Skin epidermis (tissue), 12 donors: ENCODE measurements at regions not wholly inside any gene's neighbourhood (a gene's known extent, or its start where the extent isn't known, plus 50 kb on each side); places are given as distances from the start of the nearest gene placed in this dataset.

Experiments
- H3K27ac ChIP-seq, 21 experiments: fragments of 200-600 bp; sonication (generic) in 11 of 21; one replicate each; pipeline ENCODE4 v1.5.0; 2020; ENCODE audit warnings: mild to moderate bottlenecking in 3 of 21, inconsistent platforms in 2 of 21, moderate library complexity in 2 of 21
- H3K4me3 ChIP-seq, 7 experiments: fragments of 200-600 bp; sonication (generic) in 2 of 7; one replicate each; pipeline ENCODE4 v1.5.0; 2020; ENCODE audit warnings: inconsistent platforms in 2 of 7, mild to moderate bottlenecking in 2 of 7, moderate library complexity in 1 of 7

- no peak overlapping the region for H3K4me3 ChIP-seq
- no peak overlapping the region for H3K27ac ChIP-seq
Observed at GRCh38 chr5:26295541-26295940, 742.8 kb downstream of the CDH9 start.

GRCh38 chr5:26282190-26282589 lies 756.2 kb downstream of the CDH9 start:
- Histone ChIP-seq H3K4me3 (no peak overlapping the region), H3K27ac (no peak overlapping the region)

DNA sequence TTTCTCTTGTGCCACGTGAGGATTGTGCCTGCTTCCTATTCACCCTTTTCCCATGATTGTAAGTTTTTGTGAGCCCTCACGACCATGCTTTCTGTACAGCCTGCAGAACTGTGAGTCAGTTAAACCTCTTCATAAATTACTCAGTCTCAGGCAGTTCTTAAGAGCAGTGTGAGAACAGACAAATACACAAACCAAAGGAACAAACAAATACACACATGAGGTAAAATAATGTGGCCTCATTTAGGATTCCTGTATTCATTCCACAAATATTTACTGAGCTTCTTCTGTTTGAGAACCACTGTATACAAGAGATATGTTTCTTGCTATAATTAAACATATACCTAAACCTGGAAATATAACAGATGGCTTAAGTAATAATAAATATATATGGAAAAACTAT lies 760.3 kb downstream of the CDH9 start:
- no peak overlapping the region for H3K27ac ChIP-seq
- no peak overlapping the region for H3K4me3 ChIP-seq

- no peak overlapping the region for H3K4me3 ChIP-seq
- H3K27ac ChIP-seq, result no peak overlapping the region
Observed at GRCh38 chr5:26259081-26259480, 779.3 kb downstream of the CDH9 start.

DNA sequence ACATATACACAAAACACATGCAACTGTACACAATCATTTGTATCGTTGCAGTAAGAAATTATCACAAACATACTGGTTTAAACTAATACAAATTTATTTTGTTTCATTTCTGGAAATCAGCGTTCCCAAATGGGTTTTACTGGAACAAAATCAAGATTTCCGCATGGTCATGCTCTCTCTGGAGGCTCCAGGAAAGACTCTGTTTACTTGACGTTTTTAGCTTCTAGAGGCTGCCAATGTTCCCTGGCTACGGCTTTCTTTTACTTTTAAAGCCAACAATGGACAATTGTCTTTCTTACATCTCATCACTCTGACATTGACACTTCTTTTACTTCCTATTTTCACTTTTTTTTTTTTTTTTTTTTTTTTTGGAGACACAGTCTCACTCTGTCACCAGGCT lies 793.1 kb downstream of the CDH9 start:
- H3K4me3 ChIP-seq, result no peak overlapping the region

DNA sequence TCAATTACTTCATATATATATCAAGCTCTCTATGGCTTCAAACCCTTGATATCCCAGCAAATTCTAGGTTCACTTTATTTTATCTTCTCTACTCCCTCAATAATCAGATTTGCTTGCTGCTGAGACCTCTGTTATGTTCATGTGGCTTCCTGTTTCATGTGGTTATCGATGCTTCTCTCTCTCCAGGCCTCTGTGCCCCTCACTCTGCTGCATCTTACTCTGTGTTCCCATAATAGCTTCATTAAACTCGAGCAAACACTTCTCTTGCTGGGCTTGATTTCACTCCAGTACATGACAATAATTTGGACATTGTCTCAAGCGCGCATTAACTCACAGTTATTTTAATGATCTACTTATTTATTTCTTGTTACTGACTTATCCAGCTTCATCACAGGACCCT lies 798.8 kb downstream of the CDH9 start:
- Histone ChIP-seq H3K27ac (no peak overlapping the region), H3K4me3 (no peak overlapping the region)

More for the DNA sequence above, 793.1 kb downstream of the CDH9 start:
- H3K27ac ChIP-seq, result peak overlapping the region in 1 of 21 experiments; percentile 10

- no peak overlapping the region for H3K4me3 ChIP-seq
- H3K27ac ChIP-seq, result no peak overlapping the region
Observed at GRCh38 chr5:26237489-26237888, 800.9 kb downstream of the CDH9 start.

DNA sequence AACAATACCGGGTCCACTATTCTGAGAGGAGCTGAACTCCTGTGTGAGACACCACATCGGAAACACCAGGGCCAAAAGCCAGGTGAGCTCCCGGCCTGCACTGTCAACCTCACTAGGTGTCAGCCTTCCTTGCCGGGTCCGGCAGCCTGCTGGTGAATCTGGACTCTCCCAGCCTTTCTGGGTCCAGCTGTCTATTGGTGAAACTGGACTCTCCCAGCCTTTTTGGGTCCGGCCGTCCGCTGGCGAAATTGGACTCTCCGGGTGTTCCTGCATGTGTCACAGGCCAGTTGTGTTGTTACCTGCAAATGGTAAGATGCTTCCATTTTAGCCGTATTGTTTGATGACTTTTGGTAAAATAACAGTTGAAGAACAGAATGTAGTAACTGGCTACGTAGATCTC lies 801.5 kb downstream of the CDH9 start:
- no peak overlapping the region for H3K27ac ChIP-seq
- H3K4me3 ChIP-seq, result no peak overlapping the region

DNA sequence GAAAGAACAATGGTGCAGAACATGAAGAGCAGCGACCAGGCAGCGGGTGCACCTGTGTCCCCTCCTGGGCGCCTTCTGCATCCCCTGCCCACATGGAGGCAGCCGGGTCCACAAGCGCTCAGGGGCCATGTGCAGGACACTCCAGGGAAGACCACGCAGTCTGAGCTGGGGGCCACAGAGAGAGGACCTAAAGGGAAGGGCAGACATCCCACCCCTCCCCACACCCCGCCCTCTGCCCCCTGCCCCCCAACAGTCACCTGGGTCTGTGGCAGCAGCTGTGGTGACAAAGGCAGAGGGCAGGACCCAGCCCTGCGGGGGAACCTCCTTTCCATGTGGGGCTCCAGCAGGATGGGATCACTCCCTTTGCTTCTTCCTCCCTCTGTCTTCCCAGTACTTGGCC lies 805.7 kb downstream of the CDH9 start:
- H3K27ac ChIP-seq, result no peak overlapping the region

DNA sequence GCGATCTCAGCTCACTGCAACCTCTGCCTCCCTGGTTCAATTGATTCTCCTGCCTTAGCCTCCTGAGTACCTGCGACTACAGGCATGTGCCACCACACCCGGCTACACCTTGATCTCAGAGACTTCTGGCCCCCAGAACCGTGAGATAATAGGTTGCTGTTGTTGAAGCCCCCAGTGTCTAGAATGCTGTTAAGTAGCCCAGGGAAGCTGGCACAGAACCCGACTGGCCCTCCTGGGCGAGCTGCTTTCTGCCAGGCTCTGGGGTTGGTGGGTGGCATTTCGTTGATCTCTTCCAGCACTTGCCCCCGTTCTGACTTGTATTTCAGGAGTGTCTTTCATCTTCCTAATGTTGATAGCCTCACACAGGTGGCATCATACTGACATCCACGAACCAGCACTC lies 807.1 kb downstream of the CDH9 start:
- H3K27ac ChIP-seq, result no peak overlapping the region
- no peak overlapping the region for H3K4me3 ChIP-seq

More for the DNA sequence above, 805.7 kb downstream of the CDH9 start:
- no peak overlapping the region for H3K4me3 ChIP-seq

- no peak overlapping the region for H3K27ac ChIP-seq
- no peak overlapping the region for H3K4me3 ChIP-seq
Observed at GRCh38 chr5:26229848-26230247, 808.5 kb downstream of the CDH9 start.

DNA sequence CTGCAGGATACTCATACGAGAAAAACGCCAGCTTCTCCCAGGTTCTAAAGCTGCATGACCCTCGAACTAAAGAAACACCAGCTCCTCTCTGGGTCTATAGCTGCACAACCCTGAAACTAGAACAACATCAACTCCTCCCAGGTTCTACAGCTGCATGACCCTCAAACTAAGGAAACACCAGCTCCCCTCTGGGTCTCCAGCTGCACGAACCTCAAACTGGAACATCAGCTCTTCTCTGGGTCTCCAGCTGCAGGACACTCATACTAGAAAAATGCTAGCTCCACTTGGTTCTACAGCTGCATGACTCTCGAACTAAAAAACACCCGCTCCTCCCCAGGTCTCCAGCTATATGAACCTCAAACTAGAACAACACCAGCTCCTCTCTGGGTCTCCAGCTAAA lies 811.1 kb downstream of the CDH9 start:
- no peak overlapping the region for H3K27ac ChIP-seq
- H3K4me3 ChIP-seq, result no peak overlapping the region

GRCh38 chr5:26205121-26205520 lies 833.3 kb downstream of the CDH9 start:
- Histone ChIP-seq H3K4me3 (no peak overlapping the region), H3K27ac (no peak overlapping the region)

GRCh38 chr5:26193626-26194025 lies 844.8 kb downstream of the CDH9 start:
- H3K4me3 ChIP-seq, result no peak overlapping the region
- H3K27ac ChIP-seq, result no peak overlapping the region

- Histone ChIP-seq H3K4me3 (no peak overlapping the region), H3K27ac (no peak overlapping the region)
Observed at GRCh38 chr5:26192486-26192885, 845.9 kb downstream of the CDH9 start.

DNA sequence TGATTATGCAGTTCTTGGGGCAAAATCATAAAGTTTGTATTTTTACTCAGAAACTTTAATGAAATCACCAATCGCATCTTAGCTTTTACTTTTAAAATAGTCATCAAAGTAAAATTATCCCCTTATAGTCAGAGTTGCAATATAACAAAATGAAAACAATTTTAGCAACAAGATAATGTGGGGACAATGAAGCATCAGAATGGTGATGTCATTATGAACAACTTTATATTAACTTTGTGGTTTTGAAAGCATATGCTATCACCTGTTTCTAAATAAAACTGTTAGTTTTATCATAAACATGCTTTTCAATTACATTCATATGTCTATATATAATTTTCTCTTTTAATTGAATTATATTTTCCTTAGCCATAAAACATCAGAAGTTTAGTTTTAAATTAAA lies 856.8 kb downstream of the CDH9 start:
- no peak overlapping the region for H3K4me3 ChIP-seq
- H3K27ac ChIP-seq, result no peak overlapping the region

DNA sequence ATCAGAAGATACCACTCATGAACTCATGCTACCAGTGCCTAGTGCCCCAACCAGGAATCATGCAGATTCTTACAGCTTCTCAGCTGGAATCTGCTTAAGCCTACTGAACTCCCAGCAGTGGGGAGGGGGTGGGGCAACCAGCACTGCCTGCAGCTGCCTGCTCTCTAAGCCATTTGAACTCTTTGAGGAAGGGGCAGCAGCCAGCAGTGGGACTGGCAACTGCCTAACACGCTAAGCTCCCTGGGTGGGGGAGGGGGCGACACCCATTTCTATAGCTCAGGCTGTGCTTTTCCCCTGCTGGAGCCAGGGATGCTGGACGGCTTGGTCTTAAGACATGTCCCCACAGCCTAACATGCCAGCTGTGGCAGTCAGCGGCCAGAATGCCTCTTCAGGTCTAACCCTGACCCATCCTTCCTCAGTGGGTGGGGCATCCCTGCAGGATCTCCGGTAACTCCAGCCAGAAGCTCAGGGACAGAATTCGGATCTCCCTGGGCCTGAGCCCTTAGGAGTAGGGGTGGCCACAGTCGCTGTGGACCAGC lies 889.7 kb downstream of the CDH9 start:
- no peak overlapping the region for H3K27ac ChIP-seq
- no peak overlapping the region for H3K4me3 ChIP-seq

GRCh38 chr5:26143259-26143658 lies 895.1 kb downstream of the CDH9 start:
- no peak overlapping the region for H3K4me3 ChIP-seq

DNA sequence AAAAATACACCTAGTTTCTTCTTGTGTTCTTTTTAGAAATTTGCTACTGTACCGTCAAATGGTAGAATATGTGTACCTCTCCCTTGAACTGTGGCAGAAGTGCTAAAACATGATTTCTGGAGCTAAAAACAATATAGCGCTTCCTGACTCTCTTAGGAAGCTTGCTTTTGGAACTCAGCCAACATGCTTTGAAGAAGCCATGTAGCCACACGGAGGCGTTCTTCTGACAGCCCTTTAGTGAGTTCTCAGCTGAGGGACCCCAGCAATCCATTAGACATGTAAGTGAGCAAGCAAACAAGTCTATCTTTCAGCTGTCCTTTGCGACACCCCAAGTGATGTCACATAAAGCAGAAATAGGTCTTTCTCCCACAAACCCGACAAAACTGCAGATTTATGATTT lies 917.0 kb downstream of the CDH9 start:
- no peak overlapping the region for H3K27ac ChIP-seq
- H3K4me3 ChIP-seq, result no peak overlapping the region

More at GRCh38 chr5:26143259-26143658, 895.1 kb downstream of the CDH9 start:
- no peak overlapping the region for H3K27ac ChIP-seq

GRCh38 chr5:26104175-26104574 lies 934.2 kb downstream of the CDH9 start:
- H3K4me3 ChIP-seq, result no peak overlapping the region
- no peak overlapping the region for H3K27ac ChIP-seq

DNA sequence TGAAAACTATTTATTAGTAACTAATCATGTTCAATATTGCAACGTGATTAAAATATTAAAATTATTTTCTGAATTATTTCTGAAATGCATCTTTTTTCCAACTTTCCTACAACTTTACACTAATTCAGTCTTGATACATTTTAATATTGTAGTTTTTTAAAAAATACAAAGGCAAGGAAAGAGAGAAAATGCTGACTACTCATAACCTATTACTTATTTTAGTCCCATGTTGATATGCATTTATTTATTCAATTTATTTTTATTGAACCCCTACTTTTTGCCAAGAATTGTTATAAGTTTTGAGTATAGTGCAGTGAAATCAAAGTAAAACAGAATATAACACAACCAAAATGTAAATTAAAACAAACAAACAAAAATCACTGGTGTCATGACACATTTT lies 978.2 kb downstream of the CDH9 start:
- Histone ChIP-seq H3K27ac (no peak overlapping the region), H3K4me3 (no peak overlapping the region)

GRCh38 chr5:26054594-26054993 lies 983.8 kb downstream of the CDH9 start:
- no peak overlapping the region for H3K27ac ChIP-seq
- H3K4me3 ChIP-seq, result no peak overlapping the region

DNA sequence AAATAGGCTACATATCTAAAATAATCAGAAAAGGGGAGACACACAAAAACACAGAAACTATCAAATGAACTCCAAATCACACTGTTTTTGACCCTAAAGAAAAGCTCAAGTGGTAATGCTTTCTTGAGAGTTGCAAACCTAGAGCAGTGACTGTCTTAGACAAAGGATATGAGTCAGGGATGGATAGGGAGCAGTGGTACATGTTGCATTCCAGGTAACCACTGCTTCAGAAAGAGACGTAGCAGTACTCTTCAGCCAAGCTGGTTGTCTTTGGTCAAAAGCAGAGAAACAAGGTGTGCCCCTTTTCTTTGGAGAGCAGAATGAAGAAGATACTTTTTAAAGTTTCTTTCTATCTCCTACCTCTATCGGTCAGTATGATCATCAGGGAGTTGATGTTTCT lies 1003.6 kb downstream of the CDH9 start:
- H3K4me3 ChIP-seq, result no peak overlapping the region
- H3K27ac ChIP-seq, result no peak overlapping the region
